Daoy (cell line): ENCODE measurements at regions not wholly inside any gene's neighbourhood (a gene's known extent, or its start where the extent isn't known, plus 50 kb on each side); places are given as distances from the start of the nearest gene placed in this dataset.

ENCODE experiments used
- DNase-seq: peaks from one replicate; pipeline ENCODE4 v3.0.0-alpha.2; 2015; ENCODE audit warnings: low read depth

DNA sequence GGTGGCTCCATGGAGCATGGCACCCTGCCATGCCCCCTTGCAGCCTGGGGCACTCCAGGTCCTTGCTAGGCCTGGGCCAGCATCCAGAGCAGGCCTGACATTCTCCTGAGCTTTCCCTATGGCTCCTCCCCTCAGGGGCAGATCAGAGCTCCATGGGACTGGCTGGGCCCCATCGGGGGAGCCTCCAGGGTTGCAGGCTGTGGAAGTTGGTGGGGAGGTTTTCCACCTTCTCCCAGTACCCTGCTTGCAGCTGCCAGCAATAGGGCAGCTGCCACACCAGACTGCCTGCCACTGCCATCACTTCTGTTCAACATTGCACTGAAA, 75.7 kb upstream of the TP63 start:
- DNase-seq, result no peak

DNA sequence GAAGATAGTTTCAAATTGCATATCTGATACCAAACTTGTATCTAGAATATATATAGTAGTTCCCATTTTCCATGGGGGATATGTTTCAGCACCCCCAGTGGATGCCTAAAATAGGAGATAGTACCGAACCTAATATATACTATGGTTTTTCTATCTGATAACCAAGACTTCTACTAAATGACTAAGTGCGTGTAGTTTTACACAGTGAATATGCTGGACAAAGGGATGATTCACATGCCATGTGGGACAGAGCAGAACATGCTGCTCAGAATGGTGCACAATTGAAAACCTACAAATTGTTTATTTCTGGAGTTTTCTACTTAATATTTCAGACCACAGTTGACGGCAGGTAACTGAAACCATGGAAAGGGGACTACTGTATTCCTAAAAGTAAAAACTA, 73.4 kb upstream of the TP63 start:
- no peak for DNase-seq

DNA sequence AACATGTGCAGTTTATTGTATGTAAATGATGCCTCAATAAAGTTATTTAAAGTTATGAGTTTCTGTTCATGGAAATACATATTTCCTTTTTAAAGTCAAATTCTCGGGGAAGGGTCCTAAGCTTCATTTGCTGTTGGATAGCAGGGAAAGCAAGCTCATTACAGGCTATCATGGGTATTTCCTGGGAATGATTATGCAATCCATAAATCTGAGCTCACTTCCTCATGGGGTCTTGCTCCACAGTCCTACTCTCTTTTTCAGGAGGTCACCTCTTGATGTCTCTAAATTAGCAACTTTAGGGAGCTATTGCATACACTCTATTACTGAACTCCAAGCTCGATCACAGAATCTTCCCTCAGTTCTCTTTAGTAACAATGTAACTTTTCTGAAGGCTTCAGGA, 69.9 kb upstream of the TP63 start:
- no peak for DNase-seq

DNA sequence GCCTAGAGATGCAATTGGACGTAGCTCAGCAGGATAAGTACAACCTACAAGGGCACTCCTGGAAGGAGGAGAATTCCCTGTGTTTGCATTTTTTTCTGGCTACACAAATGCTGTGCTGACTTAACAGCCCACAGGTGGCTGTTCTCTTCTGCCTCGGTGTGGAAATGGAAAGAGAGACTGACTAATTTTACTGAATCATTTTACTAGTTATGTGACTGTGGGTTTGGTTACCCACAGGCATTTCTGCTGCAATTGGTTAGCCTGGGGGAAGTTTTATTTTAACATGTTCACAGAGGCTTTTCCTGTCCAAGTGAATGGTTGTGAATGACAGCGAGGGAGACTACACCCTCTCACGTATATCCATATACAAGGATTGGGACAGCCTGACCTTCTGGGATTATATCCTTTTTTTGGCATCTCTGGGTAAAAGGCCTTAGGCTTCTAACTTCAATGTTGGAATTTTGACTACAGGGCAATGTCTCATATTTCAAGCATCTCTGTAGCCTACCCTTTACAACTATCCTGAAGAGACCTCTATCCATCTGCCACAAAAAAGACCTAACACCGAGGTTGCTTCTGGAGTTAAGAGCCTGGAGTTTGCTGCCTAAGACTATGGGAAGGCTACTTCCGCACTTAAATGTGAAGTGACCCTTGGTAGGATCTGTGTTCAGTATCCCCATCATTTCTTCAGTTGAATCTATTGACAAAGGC, 67.2 kb upstream of the TP63 start:
- DNase-seq, result peak; percentile 76

DNA sequence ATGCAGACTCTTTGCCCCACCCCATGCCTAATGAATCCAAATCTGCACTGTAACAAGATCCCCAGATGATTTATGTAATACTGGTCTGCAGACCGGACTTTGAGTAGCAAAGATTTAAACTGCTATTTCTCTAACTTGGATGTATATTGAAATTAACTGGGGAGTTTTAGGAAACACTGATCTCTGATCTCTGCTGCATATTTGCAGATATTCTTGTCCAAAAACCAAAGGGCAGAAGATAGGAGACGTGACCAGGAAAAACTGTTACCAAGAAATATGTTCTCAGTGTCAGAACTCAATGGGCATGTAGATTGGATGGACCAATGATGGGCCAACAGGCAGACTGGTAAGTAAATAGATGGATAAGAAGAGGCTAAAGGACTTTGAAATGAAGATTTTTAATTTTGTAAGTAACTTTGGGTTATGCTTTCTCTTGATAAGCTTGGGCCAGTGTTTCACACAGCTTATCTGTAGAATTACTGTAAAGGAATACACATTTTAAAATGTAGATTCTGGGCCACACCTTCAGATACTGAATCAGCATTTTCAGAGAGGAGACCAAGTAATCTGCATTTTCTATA, 64.5 kb upstream of the TP63 start:
- DNase-seq, result no peak

DNA sequence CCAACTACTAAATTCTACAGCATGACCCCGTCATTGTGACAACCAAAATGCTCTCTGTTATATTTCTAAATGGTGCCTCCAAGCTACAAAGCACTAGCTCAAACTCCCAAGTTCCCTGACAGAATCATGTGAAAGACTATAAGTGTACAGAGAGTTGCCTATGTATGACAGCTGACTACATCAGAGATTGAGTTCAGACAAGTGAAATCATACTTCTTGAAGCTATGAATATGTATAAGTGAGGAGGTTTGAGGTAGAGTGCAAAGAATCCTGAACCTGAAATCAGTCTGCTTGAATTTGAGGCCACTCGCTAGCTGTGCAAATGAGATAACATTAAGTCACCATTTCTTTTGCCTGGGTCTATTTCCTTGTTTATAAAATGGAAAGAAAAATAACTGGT, 63.9 kb upstream of the TP63 start:
- no peak for DNase-seq

DNA sequence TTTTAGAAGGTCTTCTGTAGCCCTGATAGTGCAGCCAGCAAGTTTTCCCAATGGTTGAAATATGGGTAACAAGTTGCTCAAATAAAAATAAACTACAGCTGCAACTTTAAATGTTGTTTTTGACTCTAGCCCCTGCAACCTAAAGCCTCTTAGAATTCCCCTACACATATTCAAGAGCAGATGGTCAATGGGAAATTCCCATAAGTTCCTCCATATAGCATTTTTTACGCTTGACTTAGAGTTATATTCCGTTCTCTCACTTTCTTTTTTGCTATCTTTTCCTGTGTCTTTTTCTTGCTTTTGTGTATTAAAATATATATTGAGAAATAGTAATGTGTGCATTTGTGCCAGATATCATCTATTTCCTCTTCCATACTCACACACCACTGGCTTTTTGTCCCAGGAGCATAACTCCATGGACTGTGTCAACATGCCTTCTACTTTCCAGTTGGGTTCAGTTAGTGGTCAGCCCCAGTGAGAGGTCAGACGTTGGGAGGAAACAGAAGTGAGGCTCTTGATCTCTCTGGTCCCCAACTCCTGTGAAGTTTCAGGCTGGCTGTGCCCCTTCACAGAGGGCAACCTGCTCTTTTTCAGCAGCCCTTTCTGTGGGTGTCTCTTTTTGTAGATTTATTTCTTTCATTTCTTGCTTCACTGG, 63.3 kb upstream of the TP63 start:
- DNase-seq, result no peak

DNA sequence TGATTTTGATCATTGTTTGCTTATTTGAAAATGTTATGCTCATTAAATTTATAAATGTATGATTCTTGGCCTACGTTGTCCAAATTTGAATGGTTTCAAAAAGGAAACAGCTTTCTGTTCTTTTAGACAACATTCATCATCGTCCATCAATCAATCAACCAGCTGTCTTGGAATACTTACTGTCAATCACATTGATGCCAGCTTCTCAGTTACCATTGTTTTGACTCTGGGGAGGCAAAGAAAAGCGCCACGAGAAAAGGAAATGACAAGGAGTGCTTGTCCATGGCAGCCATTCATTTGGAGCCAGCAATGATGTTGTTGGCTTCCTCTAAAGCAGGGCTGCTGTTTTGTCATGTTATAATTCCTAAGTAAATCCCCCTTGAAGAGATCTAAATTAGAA, 62.2 kb upstream of the TP63 start:
- no peak for DNase-seq

DNA sequence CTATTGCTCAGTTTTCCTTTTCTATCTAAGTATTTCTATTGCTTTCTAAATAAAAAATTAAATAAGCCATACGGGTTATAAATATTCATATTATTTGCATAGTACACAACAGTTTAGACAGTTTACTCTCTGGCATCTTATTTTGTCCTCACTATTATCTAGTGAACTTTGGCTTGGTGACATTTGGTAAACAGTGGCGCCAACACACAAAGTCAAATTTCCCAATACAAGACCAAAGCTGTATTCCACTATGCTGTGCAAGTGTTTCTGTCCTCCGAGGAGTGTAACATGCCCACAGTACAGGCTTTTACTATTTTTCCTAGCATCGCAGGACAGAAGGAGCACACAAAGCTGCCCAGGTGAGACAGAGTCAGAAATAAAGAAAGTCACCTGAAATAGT, 61.7 kb upstream of the TP63 start:
- DNase-seq, result no peak

DNA sequence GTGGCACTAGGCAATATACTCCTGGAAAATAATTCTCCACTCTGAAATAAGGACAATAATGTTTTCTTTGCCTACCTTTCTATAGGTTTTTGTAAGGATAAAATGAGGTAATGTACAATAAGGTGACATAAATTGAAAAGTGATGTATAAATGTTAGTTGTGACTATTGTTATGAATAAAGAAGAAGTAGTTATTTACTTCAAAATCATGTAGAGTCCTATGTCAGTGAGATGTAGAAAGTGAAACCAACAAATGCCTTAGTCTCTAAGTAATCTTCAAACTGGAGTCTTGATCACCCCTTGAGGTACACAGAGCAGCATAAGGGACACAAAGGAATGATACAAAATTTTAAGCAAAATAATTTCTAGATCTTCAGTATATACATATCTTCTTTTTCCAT, 60.3 kb upstream of the TP63 start:
- no peak for DNase-seq

DNA sequence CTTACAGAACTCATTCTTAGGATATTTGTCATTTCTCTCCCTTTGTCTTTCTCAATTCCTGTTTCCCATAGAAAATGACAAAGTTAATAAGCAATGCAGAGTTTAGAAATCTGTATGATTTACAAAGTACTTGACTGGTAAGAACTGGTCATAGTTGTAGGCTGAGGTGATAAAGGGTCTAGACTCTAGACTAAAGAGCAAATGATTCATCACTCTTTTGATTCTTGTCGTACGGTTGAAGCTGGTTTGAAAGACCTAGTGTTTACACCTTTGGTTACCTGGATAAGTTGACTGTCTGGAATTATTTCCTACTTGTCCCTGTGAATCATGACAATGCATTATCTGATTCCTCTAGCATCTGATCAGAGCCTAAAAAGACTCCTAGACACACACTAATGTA, 58.9 kb upstream of the TP63 start:
- no peak for DNase-seq

DNA sequence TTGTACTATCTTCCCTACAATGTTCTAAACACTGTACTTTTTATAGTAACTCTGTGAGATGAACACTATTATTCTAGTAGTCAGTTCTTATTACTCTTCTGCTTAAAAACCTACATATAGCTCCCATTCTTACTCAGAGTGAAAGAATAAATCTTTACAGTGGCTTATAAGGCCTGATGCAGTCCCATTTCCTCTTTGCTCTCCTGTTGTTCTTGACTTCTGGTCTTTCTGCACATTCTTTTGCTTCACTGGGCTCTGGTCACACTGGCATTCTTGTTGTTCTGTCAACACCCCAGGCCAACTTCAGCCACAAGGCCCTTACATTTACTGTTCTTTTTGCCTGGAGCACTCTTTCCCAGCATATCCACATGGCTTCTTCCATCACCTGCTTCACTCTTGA, 58.2 kb upstream of the TP63 start:
- DNase-seq, result no peak

DNA sequence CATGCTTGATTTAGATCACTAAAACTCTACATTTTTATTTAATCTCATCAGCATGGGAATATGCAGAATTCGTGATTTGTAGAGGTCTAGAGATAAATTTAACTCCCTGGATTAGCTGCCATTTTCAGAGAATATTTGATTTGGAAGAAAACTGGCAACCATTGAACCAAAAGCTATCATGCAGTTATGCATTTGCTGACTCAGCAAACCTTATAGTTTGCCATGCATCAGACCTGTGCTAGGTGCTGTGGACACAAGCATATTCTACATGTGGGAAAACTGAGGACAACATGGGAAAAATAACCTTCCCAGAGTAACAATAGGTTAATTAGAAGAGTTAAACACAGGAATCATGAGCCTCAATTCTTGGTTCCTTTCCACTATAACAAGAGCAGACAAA, 54.7 kb upstream of the TP63 start:
- DNase-seq, result no peak

DNA sequence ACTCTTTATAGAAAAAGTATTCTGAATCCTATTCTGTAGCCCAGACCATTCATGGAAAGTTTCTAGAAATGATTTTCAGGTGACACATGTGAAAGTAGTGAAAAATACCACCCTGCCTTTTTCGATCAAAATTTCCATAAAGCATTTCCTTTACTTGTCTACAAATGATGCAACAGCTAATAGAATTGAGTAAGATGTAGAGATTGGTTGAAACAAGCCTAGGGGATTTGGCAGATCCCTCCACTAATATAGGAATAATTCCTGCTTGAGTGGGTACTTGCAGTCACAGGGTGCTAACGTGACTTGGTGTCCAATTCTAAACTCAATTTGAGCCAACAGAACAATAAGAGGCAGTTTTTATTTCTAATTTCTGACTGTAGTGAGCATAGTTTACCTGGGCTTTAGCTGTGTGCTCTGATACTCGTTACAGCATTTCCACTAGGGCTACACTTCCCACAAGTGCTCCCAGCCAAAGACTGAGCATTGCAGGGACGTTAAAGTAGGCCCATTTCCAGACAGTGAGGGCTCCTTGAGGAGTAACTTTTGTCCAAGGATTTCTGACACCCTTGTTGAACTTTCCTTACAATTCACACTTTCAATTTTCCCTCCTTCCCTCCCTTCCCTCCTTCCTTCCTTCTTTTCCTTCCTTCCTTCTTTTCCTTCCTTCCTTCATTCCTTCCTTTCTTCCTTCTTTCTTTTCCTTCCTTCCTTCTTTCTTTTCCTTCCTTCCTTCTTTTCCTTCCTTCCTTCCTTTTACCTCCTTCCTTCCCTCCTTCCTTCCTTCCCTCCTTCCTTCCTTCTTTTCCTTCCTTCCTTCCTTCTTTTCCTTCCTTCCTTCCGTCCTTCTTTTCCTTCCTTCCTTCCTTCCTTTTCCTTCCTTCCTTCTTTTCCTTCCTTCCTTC, 53.9 kb upstream of the TP63 start:
- DNase-seq, result no peak

DNA sequence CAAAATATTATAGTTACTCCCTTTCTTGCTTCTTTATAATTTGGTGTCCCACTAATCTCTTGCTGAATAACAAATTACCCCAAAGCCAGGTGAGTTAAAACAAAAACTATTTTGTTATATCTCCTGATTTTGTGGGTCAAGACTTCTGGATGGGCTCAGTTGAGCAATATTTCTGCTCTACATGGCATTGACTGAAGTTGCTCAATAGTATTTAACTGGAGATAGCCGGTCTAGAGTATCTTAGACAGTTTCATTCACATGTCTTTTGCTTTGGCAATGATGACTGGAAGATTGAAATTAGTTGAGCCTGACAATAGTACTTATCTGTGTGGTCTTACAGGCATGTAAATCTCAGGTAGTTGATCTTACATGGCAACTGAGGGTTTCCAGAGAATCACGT, 51.0 kb upstream of the TP63 start:
- DNase-seq, result no peak
